ENCODE measurements at regions not wholly inside any gene's neighbourhood (a gene's known extent, or its start where the extent isn't known, plus 50 kb on each side); places are given as distances from the start of the nearest gene placed in this dataset.

GRCh38 chr16:65305266-65305959 lies 183.6 kb upstream of the CDH11 start:
- no peak for DNase-seq (ENCODE audit: extremely low read depth, low read depth)
- TF ChIP-seq CTCF (IDR thresholded peaks at IDR 0.05; ENCODE audit: low read depth, low read length, missing control alignments): no peak
- H3K4me3 ChIP-seq (replicated peaks; ENCODE audit: low read depth, low read length): no peak overlapping the region

- no peak for TF ChIP-seq CTCF (IDR thresholded peaks at IDR 0.05; ENCODE audit: low read depth, low read length, missing control alignments)
- H3K4me3 ChIP-seq (replicated peaks; ENCODE audit: low read depth, low read length): no peak overlapping the region
These were observed 179.2 kb upstream of the CDH11 start for GRCh38 chr16:65301029-65301428.

DNA sequence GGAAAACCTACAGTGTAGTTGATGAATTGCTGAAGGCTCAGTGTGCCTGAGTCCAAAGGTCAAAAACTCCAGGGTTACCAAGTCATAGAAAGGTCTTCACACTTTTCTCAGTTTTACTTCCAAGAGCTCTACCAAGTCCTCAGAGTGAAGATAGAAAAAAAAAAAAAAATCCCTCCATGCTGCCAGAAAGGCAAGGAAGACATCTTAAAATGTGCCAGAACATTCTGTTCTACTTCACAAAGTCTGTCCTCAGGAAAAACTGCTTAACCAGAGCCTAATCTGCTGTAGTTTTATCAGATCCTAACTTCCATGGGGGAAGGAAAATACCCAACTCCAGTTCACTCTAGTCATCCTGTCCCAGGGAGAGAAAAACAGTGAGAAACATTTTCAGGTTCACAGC lies 175.6 kb upstream of the CDH11 start:
- no peak for DNase-seq (ENCODE audit: extremely low read depth, low read depth)
- no peak for TF ChIP-seq CTCF (IDR thresholded peaks at IDR 0.05; ENCODE audit: low read depth, low read length, missing control alignments)
- no peak overlapping the region for H3K4me3 ChIP-seq (replicated peaks; ENCODE audit: low read depth, low read length)

More at GRCh38 chr16:65301029-65301428, 179.2 kb upstream of the CDH11 start:
- DNase-seq (ENCODE audit: extremely low read depth, low read depth): no peak

GRCh38 chr16:65295527-65295926 lies 173.7 kb upstream of the CDH11 start:
- DNase-seq (ENCODE audit: extremely low read depth, low read depth): no peak
- no peak overlapping the region for H3K4me3 ChIP-seq (replicated peaks; ENCODE audit: low read depth, low read length)
- TF ChIP-seq CTCF (IDR thresholded peaks at IDR 0.05; ENCODE audit: low read depth, low read length, missing control alignments): no peak

- no peak for TF ChIP-seq CTCF (IDR thresholded peaks at IDR 0.05; ENCODE audit: low read depth, low read length, missing control alignments)
- no peak overlapping the region for H3K4me3 ChIP-seq (replicated peaks; ENCODE audit: low read depth, low read length)
- no peak for DNase-seq (ENCODE audit: extremely low read depth, low read depth)
These were observed 172.8 kb upstream of the CDH11 start for GRCh38 chr16:65294708-65295107.

GRCh38 chr16:65294165-65294564 lies 172.3 kb upstream of the CDH11 start:
- DNase-seq (ENCODE audit: extremely low read depth, low read depth): no peak
- TF ChIP-seq CTCF (IDR thresholded peaks at IDR 0.05; ENCODE audit: low read depth, low read length, missing control alignments): no peak
- no peak overlapping the region for H3K4me3 ChIP-seq (replicated peaks; ENCODE audit: low read depth, low read length)

- H3K4me3 ChIP-seq (replicated peaks; ENCODE audit: low read depth, low read length): no peak overlapping the region
- TF ChIP-seq CTCF (IDR thresholded peaks at IDR 0.05; ENCODE audit: low read depth, low read length, missing control alignments): no peak
- DNase-seq (ENCODE audit: extremely low read depth, low read depth): no peak
These were observed 167.2 kb upstream of the CDH11 start for GRCh38 chr16:65289022-65289421.
